Femur (tissue), 1 donor: ENCODE measurements at regions not wholly inside any gene's neighbourhood (a gene's known extent, or its start where the extent isn't known, plus 50 kb on each side); places are given as distances from the start of the nearest gene placed in this dataset.

Source experiments
- DNase-seq: peaks from one replicate; pipeline ENCODE4 v3.0.0-alpha.2; 2017

DNA sequence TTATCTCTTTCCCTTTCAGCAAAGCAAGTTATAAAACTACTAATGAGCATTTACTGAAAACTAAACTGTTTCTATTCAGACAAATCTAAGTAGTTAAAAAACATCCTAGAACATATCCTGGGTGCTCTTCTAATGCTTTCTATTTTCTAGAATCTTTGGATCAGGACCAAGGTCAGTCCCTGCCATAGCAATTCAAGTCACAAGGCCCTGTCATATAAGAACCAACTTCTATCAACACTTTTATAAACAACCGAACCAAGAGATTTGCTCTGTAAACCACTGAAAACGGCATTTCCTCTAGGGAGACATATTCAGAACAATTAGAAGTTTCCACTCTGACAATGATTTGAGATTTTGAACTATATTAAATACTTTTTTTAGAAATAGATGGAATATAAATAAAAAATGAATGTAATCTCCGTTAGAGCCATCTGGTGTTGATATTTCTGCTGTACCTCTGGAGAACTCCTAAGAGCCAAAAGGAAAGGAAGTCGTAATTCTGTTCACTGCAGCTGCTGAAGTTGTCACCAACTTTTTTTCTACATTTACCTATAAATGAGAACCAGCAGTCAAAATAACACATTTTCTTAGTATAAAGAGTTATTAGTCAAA, 51.4 kb upstream of the LGSN start:
- DNase-seq, result no peak

DNA sequence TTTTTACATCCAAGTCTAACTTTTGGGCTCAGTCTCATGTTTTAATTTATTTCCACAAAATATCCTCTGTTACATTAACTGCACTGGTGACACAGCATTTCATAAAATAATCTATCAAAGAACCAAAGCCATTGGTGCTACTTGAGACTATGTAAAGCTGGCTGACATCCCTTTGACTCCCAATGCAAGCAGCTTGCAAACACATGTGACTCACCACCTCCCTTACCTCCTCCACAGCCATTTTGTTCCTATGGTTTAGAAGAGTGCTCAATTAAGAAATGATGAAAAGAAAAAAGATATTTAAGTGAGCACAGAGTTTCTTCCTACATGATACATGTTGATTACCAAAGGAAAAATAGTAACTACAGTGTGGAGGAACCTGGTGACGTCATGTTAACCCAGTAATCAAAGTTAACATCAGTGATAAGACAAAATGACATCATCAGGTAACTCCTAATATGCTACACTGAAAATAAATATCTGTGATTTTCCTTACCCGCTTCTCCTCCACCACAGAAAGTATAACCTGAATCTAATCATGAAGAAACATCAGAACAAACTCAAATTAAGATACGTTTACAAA, 53.3 kb upstream of the LGSN start:
- DNase-seq, result no peak

DNA sequence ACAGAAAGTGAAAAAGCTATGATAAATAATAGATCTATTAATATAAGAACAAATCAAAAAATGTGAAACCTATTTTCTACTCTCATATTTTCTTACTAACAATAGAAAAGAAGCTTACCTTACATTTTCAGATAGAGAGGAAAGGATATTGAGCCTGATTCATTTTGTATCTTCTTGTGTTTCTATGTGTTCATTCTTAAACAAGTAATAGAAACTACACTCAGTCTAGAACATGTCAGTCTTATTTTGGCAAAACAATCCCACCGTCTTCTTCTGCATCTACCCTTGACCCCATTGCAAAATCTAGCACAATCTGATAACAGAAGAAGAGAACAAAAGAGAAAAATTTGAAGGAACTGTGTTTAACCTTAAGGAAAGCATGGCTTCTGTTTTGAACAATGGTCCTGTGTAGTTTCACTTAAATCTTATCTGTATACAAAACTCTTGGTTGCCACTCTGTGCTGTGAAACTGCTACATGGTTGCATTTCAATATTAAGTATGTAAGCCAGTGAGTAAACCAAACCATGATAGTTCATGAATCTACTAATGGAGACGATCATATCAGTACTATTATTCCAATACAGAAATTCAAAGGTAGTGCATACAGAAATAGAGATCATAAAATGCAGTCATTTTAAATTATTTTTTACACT, 69.5 kb upstream of the LGSN start:
- no peak for DNase-seq

DNA sequence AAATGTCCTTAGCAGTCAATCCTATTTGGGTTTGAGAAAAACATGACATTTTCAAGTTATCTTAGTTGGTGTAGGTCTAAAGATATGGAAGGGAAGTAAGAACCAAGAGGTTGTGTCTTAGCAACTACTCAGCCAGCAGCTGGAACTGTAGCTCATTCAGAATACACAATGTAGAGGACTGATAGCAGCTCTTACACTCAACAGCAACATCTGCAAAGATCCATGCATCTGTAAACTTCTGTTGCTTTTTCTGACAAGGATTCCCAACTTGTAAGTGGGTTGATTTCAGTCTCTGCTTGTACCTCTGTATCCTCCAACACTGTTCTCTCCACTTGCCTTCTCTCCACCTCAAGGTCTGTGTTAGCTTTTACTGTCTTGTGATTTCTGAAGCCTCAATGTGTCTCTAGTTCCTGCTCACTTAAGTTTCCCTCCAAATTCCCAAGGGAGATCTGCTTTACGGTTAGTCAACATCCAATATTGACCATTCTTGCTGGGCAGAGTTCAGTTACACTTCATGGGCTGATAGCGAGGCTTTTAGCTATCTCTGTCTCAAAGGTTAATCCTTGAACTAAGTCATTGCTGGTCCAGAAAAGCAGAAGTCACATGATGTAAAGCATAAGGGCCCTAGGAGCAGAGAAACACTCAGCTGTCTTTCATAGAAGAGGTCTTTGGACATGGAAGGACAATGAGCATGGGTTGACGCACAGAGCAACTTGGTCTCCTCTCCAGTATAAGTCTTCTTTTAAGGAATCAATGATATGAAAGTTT, 71.6 kb upstream of the LGSN start:
- no peak for DNase-seq

DNA sequence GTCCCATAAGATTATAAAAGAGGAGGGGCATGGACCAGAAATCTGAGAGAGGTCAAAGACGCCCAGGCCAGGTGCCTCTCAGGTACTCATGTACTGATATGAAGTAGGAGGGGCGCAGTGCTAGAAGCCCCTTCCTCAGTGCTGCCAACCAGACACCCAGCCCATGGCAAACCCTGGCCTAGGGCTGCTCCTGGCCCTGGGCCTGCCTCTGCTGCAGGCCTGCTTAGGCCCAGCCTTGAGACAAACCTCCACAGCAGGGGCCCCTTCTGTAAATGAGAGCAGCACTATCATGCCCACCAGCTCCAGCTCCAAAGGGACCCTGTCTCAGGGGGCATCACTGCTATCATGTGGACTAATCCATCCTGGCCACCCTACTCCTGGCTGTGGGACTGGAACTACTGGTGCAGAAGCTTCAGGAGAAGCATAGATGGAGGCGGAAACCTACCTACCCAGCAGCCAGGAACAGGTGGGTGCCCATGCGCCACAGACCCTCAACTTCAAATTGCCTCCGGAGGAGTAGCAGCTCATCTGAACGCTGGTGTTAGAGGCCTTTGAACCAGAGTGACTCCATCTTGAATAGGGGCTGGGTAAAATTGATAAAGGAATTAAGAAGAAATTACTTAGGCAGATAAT, 72.4 kb upstream of the LGSN start:
- no peak for DNase-seq

DNA sequence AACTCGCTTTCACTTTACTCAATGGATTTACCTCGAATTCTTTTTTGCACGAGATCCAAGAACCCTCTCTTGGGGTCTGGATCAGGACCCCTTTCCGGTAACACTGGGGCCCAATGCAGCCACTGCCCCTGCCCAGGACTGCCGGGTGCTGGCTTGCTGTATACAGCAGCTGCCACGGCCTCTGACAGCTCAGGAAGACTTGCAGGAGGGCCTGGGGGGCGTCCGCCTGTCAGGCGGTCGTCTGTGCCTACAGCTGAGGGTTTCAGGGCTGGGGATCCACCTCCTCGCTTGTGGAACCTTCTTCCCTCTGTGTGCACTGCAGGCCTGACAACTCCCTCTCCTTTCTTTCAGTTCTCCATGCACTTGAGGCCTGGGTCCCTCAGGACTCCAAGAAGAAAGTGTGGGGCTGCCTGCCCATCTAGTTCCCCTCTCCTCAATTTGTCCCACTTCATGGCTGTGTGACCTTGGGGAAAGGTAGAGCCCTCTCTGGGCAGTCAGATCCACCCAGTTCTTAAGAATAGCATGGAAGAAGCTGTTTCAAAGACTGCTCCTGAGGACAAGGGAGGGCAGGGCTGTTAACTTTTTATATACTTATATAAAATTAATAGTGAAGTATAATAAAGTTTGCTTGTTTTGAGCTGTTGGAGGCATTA, 75.0 kb upstream of the LGSN start:
- DNase-seq, result no peak

- no peak for DNase-seq
Observed at GRCh38 chr6:63395381-63395780, 75.6 kb upstream of the LGSN start.

GRCh38 chr6:63403725-63404124, 83.9 kb upstream of the LGSN start:
- no peak for DNase-seq

DNA sequence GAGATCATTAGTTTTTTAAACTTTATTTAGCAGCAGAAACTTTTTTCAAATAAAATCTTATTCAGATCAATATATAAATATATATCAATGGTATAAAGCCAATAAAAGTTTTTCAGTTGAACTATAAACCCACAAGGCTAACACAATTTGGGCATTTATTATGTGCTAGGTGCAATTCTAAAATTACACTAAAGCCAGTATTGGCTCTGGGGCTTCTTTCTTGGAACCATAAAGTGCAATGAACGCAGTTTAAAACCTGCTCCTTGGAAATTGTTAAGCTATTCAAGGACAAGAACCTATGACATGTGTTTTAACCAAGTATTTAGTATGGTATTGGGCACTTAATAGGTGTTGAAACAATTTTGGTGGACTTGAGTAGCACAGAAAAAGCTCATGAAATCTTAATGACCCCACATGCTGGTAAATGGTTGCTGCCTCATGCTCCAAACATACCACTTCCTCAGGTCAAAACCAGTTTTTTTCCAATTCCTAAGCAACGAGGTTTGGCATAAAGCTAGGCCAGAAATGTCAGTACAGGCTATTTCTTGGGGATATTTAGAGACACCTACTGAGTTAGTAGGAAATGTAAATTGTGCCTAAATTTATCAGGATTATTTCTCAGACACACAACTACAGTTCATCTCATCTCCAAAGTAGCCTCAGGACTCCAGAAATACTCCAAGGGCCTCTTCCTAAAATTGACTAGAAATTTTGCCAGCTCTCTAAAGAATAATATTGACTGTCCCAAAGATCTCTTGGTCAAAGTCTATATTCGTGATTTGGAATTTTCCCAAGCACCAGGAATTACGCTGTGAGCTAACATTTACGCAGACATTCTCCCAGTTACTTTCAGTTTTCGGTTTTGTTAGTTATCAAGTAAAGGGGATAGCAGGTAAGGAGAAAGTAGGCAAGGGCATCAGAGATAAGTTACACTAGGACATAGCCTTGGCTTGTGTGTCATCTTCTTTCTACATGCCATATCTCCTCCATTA, 90.9 kb upstream of the LGSN start:
- DNase-seq, result no peak

DNA sequence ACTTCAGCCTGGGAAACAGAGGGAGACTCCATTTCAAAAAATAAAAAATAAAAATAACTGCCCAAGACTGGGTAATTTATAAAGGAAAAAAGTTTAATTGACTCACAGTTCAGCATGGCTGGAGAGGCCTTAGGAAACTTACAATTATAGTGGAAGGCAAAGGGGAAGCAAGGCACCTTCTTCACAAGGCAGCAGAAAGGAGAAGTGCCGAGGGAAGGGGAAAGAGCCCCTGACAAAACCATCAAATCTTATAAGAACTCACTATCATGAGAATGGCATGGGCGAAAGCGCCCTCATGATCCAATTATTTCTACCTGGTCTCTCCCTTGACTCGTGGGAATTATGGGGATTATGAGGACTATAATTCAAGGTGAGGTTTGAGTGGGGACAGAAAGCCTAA, 95.5 kb upstream of the LGSN start:
- no peak for DNase-seq

DNA sequence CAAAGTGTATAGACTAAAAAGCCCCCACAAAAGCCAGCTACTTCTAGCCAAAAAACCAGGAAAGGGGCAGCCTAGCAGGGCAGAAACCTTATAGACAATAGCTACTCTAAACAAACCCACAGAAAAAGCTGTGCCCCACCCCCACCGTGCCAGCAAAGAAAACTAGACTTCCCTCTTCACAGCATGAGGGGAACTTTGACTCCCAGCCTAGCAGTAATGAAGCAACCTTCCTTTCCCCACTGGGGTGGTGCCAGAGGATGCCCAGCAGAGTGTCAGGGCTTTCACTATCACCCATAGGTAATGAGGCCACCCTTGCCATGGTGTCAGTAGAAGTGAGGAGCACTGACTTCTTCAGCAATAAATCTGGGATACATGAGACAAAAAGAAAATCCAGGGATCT, 99.0 kb upstream of the LGSN start:
- DNase-seq, result no peak

DNA sequence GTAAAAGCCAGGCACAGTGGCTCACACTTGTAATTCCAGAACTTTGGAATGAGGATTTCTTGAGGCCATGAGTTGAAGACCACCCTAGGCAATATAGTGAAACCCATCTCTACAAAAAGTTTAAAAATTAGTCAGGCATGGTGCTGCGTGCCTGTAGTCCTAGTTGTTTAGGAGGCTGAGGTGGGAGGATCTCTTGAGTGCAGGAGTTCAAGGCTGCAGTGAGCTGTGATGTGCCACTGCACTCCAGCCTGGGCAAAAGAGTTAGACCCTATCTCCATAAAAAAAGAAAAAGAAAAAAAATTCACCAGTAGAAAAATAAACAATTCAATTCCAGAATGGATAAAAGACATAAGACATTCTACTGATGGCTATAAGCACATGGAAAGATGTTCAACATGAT, 104.9 kb upstream of the LGSN start:
- no peak for DNase-seq

DNA sequence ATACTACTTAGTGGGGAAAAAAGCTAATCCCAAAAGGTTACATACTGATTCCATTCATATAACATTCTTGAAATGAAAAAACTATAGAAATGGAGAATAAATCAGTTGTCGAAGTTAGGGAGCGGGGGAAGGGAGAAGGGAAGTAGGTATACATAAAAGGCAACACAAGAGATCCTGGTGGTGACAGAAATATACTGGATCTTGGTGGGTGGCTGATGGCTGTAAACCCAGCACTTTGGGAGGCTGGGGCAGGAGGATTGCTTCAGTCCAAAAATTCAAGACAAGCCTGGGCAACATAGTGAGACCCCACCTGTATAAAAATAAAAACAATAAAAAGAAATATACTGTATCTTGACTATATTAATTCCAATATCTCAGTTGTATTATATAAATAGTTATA, 105.7 kb upstream of the LGSN start:
- DNase-seq, result no peak

- no peak for DNase-seq
Observed at GRCh38 chr6:63426844-63427243, 107.1 kb upstream of the LGSN start.

GRCh38 chr6:63427951-63428350, 108.2 kb upstream of the LGSN start:
- DNase-seq, result no peak

- DNase-seq, result no peak
Observed at GRCh38 chr6:63430985-63431519, 111.3 kb upstream of the LGSN start.

GRCh38 chr6:63434943-63435342, 115.2 kb upstream of the LGSN start:
- DNase-seq, result no peak

- no peak for DNase-seq
Observed at GRCh38 chr6:63436356-63436755, 116.6 kb upstream of the LGSN start.

- DNase-seq, result no peak
Observed at GRCh38 chr6:63437058-63437457, 117.3 kb upstream of the LGSN start.

DNA sequence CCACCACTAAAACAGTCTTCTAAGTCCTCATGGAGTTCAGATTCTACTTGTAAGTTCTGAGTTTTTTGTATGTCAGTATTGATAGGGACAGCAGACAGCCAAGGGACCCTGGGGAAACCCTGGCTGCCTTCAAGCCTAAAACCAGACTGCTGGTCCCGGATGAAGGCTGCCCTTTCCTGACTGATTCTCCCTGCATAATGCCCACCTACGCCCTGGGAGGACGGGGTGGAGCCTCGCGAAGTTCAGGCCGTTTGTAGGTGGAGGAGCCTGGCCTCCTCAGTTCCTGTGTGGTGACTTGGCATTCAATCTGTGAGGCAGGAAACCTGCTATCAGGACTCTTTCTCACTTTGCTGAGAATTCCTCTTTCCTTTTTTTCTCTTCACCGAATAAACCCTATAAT, 120.3 kb upstream of the LGSN start:
- DNase-seq, result no peak

DNA sequence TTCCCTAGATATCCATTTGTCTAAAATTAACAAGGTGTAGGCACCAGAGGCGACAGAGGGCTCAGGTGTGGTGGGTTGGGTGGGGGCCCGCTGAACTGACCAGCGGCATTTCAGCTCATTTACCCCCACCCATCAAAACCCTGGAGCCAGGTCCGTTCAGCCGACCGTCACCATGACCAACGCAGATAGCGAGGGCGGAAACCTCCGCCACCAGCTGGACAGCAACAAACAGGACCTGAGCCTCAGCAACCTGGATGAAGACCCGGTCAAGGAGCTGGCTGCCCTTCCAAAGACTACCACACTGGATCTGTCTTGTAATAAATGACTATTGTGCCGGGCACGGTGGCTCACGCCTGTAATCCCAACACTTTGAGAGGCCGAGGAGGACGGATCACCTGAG, 120.8 kb upstream of the LGSN start:
- DNase-seq, result no peak
